SIG-M5 (cell line): ENCODE measurements at regions not wholly inside any gene's neighbourhood (a gene's known extent, or its start where the extent isn't known, plus 50 kb on each side); places are given as distances from the start of the nearest gene placed in this dataset.

Experiments
- DNase-seq: peaks from one replicate; lab custom pipeline; 2025; lab: John Stamatoyannopoulos, UW

DNA sequence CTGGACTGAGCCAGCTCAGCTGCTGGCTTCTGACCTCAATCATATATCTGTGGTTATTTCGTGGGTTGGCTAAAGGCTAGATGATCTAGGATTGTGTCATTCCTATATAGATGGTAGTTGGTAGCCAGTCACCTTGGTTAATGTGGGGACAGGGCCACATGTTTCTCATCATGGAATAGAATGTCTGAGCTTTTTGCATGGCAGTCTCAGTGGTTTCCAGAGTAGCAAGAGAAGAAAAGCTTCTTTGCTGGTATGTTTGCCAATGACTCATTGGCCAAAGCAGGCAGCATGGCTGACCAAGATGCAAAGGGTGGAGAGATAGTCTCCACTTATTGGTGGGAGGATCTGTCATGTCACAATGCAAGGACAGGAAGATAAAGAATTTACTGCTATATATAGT lies 746.4 kb upstream of the FLRT2 start:
- no peak for DNase-seq

DNA sequence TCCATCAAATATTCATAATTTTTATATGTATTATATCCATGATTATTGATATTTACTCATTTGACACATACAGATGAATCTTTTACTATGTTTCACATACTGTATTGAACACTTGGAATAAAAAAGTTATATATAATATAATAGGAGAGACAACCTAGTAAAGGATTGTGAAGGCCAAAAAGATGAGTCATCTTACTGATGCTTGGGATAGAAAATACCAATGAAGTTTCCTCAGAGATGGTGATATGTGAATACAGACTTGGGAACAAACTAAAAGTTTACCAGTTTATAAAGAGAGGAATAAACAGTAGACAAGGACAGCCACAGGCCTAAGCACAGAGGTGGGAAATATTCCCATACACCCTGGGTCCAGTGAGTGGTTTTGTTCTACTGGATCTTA lies 743.9 kb upstream of the FLRT2 start:
- DNase-seq = no peak

DNA sequence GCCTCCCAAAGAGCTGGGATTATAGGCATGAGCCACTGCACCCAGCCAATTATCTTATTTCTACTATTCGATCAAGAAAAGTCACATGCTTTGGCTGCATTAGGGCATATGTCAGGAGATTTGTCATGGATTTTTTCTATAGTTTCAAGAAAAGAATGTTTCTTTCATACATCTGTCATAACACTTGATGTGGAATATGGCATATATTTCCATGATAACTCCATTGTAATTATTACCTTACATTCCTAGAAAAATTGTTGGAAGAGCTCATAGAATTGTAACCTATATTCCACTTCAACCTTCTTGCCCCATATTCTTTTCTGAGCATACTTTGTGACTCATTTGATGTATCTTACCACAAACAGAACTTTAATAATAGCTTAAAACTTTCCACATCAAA lies 740.9 kb upstream of the FLRT2 start:
- no peak for DNase-seq

DNA sequence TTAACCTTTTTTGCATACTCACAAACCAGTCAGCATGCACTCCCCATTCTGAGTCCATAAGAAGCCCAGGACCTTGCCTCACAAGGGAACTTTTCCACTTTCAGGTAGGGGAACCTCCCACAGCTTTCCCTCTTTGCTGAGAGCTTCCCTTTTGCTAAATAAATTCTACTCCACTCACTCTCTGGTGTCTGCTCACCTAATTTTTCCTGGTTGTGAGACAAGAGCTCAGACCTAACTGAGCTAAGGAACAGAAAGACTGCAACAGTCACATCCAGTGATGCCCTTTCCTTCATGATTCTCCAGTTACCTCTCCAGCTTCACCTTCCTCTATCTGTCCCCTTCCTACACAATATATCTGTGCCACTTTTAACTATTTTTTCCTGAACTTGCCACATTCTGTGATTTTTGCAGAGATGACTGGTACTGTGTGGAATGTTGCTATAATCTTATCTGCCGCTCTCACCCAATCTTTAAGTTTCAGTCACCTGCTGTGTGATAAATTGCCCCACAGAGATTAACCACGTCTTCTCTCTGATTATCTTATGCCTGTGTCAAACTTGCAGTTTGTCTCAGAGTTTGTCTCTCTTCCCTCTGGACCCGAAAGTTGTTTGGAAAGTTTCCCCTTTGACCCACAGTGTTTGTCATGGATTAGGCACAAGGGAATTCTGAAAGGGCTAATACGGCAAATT lies 737.1 kb upstream of the FLRT2 start:
- no peak for DNase-seq

DNA sequence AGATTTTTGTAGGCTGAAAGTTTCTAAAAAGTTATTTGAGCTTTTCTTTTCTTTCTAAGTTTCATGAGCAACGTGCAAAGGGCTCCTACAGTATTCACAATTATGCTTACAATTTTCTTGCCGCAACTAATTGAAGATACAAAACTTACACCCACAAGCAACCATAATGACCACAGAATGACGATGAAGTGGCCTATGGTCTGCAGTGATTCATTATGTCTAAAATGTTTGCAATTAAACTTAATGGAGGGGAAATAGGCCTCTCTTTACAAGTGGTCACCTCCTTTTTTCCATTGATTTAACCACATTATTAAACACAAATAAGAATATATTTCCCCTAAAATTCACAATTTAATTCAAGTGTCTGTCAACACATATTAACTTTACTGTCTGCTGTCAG lies 732.6 kb upstream of the FLRT2 start:
- no peak for DNase-seq

DNA sequence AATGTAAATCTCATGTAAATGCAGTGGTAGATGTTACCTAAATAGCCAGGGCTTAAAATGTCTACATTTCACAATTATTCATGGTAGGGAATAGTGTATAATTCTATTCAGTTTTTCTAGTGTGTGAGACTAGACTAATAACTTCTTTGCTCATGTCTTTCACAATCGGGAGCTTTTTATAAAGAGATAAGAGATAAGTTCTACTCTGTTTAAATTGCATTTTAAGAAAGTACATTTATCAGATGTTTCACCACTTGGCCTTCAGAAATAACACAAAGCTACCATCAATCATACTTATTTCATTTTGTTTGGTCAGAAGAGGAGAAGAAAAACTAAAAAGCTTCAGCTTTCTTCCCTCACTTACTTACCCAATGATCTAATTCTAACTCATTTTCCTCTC lies 725.5 kb upstream of the FLRT2 start:
- no peak for DNase-seq

DNA sequence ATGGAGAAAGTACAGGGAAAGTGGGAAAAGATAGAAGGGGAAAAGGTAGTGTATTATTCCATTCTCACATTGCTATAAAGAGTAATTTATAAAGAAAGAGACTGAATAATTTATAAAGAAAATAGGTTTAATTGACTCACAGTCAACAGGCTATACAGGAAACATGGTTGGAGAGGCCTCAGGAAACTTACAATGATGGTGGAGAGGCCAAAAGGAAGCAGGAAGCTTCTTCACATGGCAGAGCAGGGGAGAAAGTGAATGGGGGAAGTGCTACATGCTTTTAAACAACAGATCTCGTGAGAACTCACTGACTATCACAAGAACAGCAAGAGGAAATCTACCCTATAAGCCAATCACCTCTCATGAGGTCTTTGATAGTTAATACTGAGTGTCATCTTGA lies 725.0 kb upstream of the FLRT2 start:
- no peak for DNase-seq

DNA sequence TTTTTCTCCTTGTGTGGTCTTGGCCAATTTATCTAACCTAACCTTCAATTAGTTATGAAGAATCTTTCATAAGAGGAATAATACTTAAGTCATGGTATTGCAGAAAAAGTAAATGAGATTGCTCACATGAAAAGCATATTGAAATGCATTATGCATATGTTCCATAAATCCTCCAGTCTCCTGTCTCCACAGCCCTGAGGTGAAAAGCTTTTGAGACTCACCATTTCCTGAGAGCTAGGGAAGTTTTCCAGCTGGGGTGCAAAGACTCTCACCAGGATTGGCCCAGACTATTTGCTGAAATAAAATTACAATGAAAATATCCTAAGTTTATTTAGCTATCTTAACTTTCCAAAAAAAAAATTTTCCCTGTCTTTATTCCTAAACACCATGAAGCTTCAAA lies 723.8 kb upstream of the FLRT2 start:
- no peak for DNase-seq

DNA sequence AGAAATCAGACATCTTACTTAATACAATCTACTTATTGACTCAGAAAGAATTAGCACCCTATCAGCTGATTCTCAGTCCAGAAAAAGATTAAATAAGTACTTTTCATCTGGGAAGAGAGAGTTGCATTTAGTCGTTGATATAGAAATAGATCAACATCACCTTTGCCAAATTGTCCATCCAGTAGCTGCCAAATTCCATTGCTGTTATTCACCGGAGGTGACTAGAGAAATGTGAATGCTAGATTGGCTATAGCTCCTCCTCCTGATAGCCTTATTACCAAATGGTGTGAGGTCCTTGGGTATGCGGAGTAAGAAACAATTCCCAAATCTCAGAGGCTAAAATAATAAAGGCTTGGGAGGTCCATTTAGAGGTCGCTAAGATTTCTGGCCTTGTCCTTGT lies 723.3 kb upstream of the FLRT2 start:
- no peak for DNase-seq

DNA sequence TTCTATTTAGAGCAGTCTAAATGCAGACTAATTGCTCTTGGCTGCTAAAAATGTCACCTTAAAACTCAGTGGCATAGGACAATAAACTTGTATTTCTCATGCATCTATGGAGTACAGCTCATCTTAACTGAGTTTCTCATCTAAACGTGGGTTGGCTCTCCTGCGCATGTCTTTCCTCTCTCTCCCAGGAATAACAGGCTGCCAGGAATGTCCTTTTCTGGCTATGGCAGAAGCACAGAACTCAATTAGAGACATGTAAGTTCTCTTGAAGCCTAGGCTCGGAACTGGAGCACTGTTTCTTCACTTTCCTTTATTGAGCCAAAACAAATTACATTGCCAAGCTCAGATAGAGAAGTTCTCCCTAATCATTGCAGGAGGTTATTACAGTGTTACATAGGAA lies 722.3 kb upstream of the FLRT2 start:
- no peak for DNase-seq

DNA sequence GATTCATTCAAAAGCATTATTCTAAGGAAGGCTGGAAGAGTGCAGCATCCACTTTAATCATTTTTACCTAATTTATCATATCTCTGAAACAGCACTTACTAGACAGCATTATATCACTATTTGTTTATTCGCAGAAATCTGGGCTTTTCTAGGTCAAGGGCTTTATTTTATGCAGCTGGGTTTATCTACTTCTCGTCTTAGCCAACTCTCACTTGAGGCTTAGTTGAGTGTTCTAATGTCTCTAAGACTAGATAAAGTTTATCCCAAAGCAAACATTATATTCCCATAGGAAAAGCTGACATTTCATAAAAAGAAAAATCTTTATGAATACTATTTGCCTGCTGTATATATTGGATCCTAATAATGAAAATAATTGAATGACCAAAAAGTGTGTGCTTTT lies 720.8 kb upstream of the FLRT2 start:
- DNase-seq = no peak

DNA sequence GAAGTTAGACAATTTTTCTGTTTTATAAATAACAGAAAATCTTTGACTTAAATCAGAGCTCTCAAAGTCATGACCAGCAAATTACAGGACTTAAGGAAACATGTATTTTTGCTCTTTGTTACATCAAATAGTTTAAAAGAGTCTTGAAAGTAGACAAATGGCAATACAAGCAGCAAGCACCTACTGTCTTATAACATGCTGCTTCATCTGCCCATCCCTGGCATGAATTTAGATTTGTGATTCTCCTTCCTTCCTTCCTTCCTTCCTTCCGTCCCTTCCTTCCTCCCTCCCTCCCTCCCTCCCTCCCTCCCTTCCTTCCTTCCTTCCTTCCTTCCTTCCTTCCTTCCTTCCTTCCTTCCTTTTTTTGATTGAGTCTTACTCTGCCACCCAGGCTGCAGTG lies 715.6 kb upstream of the FLRT2 start:
- DNase-seq = no peak

DNA sequence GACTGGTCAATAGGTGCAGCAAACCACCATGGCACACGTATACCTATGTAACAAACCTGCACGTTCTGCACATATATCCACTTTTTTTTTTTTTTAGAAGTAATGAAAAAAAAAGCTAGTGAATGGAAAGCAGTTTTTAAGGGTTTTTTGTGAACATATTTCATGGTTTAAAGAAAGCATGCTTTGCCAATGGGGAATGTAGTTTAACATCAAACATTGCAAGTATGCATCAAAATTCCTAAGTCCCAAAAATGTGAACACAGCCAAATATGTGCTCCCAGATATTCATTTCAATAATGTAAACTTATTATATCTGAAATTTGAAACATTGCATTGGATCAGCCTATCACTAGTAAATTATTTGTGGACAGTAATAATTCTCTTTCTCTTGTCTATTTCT lies 710.4 kb upstream of the FLRT2 start:
- DNase-seq = no peak

DNA sequence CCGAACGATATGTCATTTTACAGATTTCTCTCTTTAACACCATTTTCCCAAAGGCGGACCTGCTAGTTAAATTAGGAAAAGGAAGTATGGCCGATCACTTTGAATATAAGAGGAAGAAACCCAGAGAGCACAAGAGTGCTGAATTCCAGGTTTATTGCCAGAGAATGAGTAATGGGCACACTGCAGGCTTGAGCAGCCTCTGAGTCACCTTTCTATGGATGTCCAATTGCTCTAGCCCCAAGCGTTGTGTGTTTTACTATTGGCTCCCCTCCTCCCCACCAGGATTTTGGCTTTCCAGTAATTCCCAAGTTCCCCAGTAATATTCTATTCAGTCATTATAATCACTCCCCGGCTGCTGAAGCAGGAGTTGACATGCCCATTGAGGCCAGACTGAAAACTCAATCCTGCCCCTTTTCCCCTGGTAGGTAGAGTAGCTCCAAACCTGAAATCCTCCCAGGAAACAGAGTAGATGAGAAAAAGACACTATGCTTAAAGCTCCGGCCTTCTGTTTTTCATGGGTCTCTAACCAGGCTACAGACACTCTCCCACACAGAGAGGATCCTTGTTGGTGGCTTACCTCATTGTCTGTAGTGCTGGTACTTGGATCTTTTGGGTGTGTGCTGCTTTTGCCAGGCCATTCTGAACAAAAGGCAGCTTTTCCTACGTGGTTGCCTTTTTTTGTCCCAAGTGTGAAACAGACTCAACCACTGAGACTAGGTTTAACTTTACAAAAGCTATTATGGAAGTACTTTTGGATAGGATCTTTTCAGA lies 704.3 kb upstream of the FLRT2 start:
- no peak for DNase-seq

DNA sequence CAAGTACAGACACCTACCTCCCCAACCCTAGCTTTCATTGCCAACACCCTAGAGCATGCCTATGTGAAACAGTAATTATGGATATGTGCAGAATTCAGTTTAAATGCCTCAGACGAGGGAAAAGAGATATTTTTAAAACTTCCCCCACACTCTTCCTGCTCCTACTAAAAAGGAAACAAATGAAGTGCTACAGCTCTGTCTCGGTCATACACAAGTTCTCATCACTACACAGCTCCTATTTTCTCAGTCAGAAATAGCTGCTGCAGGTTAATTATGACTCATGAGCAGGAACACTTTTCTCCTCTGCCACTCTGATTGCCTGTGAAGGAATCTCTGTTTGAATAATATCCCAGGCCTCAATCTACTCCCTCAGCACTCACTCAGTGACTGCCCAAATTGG lies 703.6 kb upstream of the FLRT2 start:
- DNase-seq = no peak

DNA sequence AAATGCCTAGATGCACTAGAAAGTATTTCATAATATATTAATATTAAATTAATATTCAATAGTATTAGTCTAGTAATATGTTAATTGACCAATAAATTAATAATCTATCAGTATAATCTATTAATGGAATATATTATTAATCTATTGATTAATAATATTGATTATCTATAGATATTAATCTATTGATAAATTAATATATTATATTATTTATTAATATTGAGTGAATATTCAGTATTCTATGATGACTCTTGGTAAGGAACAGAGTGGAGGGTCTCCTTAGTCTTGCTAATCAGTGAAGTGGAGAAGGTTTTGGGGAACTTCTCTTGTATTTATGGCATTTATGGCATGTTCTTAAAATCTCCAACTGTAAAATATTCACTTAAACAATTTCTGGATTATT lies 679.3 kb upstream of the FLRT2 start:
- no peak for DNase-seq

DNA sequence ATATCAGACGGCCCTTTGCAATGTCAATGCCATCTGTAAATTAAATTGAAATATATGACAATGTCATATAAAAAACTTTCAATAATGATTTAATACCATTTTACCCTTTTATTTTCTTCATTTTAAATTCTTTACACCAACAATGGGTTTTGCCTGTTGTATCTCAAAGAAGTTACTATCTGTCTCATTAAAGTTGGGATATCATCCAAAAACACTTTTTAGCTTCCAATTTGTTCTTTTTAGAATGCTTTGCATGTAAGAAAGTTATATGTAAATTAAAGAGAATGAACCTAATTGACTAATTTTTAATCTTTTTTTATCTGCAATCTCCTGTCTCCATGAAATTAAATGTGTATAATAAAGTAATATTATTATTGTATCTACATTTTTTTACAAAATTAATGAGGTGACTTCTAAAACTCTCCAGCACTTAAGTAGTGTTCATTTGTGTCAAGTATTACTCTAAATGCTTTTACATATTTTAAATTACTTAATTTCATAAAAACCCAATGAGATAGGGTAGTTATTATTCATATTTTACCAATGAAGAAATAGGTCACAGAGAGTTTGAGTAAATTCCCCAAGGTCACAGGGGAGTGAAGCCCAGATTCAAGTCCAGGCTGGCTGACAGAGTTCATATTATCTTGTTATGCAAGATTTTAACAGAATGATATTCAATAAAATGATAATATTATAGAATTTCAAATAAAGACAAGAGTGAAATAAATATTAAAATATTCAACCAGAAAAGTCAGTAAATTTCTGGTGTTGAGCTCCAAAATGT lies 673.0 kb upstream of the FLRT2 start:
- no peak for DNase-seq

DNA sequence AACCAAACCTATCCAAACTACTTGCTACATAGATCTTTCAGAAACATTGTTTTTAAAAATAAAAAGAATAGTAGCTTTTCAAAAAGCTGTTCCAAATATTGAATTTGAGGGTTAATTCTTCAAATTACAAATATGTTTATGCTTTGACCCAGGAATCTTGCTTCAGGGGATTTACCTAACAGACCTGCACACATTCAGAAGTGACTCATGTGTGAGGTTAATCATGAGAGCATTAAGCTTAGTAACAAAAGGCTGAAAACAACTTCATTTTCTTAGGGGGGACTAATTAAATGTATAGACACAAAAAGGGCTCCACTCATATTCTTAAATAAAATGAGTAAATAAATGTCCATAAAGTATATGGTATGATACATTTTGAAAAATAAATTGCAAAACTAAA lies 672.4 kb upstream of the FLRT2 start:
- DNase-seq = no peak

DNA sequence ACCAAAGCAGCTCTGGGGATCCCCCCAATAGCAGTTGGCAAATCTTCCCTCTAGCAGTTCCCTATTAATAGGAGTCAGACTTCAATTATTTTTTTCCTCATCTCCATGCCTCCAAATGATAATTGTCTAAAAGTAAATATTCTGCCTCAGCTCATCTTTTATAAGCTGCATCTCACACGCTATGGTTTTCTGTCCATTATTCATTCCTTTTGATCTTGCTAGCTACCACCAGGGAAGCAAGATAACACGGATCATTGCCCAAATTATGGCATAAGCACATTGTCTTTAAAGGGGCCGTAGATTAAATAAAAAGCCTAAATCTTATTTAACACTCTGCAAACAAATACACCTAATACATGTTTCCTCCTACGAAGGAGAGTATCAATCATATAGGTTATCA lies 670.8 kb upstream of the FLRT2 start:
- no peak for DNase-seq

DNA sequence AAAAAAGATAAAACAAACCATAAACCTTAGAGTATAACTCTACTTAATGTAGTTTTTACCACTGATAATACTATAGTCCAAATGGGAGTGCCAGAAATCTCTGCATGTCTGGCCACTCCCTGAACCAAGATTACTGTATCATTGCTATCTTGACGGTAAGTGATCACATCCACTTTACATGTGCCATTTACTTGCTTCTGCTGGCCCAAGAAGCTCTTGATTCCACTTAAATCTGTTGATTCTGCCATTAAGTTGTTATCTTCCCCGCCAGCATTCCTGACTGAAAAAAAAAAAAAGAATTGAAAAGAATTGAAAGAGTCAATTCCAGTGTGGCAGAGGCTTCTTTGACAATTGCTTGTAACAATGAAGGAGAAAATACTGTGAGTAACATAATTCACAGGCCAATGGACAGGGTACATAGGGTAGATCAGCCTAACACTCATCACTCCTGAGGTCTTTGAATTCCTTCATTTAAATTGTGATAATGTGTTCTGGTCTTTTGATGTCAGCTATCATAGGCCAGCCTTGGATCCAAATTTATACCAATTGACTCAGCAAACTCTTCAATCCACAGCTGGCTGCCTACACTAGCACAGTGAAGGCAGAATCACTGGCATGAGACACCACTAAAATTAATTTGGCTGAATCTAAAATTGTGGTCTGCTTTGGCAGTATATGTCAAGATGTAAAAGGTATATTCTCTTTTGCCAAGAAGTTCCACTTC lies 665.2 kb upstream of the FLRT2 start:
- no peak for DNase-seq

DNA sequence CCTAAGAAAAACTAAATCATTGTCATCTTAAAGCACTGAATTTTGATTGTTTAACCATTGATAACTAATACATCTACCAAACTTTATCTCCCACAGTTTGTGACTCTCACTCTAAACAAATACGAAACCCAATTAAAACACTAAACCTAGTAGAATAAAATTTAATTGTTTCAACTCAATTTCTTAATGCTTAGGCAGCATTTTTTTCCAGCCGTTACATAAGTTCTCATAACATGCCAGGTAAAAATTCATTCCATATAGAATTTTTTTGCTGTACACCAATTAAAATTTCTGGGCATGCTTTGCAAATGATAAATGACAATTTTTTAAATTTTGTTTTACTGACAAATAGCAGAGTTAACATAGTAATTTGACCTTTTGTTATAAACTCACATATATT lies 658.2 kb upstream of the FLRT2 start:
- DNase-seq = no peak

DNA sequence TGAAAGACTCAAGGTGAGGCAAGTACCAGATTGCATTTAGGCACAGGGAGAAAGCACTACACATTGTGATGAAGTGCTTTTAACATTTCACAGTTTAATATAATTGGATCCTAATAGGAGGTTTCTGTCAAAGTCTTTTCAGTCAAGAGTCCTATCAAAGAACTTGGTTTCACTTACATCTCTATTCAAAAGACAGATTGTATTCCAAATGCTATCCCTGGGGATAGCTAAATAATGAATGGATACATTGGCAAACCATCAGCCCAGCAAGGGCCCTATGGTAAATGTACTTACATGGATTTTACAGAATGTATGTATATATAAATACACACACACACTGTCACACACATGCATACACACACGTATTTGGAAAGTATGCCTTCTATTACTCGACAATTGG lies 655.5 kb upstream of the FLRT2 start:
- no peak for DNase-seq

DNA sequence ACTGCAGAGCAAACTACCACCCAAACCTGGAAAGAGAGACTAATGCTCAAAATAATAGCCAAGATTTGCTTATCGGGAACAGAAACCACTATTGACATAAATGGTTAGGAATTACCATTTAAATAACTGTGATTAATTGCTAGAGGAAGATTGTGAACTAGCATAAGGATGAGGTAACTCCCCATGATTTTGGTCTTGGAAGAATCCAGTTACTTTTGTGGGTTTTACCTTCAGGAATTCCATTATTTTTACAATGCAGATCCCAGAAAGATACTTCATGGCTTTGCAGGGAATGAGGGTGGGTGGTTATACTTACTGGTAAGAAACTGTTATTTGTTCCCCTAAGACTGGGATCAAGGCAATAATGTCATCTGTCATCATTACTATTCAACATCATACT lies 652.9 kb upstream of the FLRT2 start:
- DNase-seq = no peak
